ENCODE measurements at regions not wholly inside any gene's neighbourhood (a gene's known extent, or its start where the extent isn't known, plus 50 kb on each side); places are given as distances from the start of the nearest gene placed in this dataset.

- BruUV-seq (replicated peaks) = no TSS peak
- H2AFZ ChIP-seq (ENCODE audit: low read depth, low read length) = no peak overlapping the region
- no peaks in the 10 kb centered on the region; the same call in 1 of the 2 replicates for H3K9me3 ChIP-seq (replicated peaks; ENCODE audit: control insufficient read depth, insufficient read depth, low read depth, low read length)
- no peaks in the 10 kb centered on the region for H3K9me1 ChIP-seq (ENCODE audit: control insufficient read depth, insufficient read depth, low read length)
- H3K79me2 ChIP-seq (ENCODE audit: control insufficient read depth, insufficient read depth, low read length) = no peaks in the 10 kb centered on the region
- H3K4me2 ChIP-seq (ENCODE audit: insufficient read depth, low read length) = no peak overlapping the region
- POLR2A ChIA-PET = no interaction called here
- TF ChIP-seq RBM39 (optimal IDR thresholded peaks at IDR 0.05; ENCODE audit: low read depth, low read length) (no peak), RNF2 (IDR thresholded peaks at IDR 0.05) (no peak), SMAD4 (CRISPR knock-in tag; conservative IDR thresholded peaks at IDR 0.05) (no peak), ZC3H11A (IDR thresholded peaks at IDR 0.05; ENCODE audit: low read depth, low read length) (no peak), ZNF384 (IDR thresholded peaks at IDR 0.05; ENCODE audit: low read depth, low read length) (no peak), ARID3B (CRISPR knock-in tag; IDR thresholded peaks at IDR 0.05; ENCODE audit: borderline replicate concordance) (no peak), MCM3 (IDR thresholded peaks at IDR 0.05) (no peak), MAFF (IDR thresholded peaks at IDR 0.05; ENCODE audit: low read length) (no peak), MBD1 (CRISPR knock-in tag; IDR thresholded peaks at IDR 0.05) (no peak)
- 0% methylated on average over 1 of the region's 1 CpG for WGBS (ENCODE audit: insufficient coverage, low coverage, missing lambda C conversion rate)
- H3K4me1 ChIP-seq (replicated peaks in 1 of 2; ENCODE audit: control insufficient read depth in 2 of 2, insufficient read depth in 2 of 2, low read length in 2 of 2) = no peaks in the 10 kb centered on the region
- ATAC-seq = no peak
- H3K27me3 ChIP-seq (ENCODE audit: control insufficient read depth in 2 of 2, insufficient read depth in 2 of 2, low read length in 2 of 2) = no peaks in the 10 kb centered on the region
- no peaks in the 10 kb centered on the region for H3K36me3 ChIP-seq (ENCODE audit: control insufficient read depth, insufficient read depth, low read length)
- in situ Hi-C loops (cut with MboI) (no loop called here), intact Hi-C loops (cut with micrococcal nuclease) (no loop called here)
- H4K20me1 ChIP-seq (replicated peaks; ENCODE audit: control insufficient read depth, insufficient read depth, low read length) = no peaks in the 10 kb centered on the region
- no peak overlapping the region for H3K4me3 ChIP-seq
- H3K9ac ChIP-seq (ENCODE audit: insufficient read depth in 1 of 2, low read depth in 2 of 2, low read length in 2 of 2) = no peak overlapping the region
- no peak for DNase-seq (ENCODE audit: extremely low read depth in 1 of 4, low spot score in 3 of 4)
- no peak overlapping the region for H3K27ac ChIP-seq (ENCODE audit: extremely low read depth, low read depth, low read length)
- FAIRE-seq = no peak
- CTCF ChIA-PET (ENCODE audit: low intra/inter-chr PET ratio) = no interaction called here
Observed at GRCh38 chr5:33043343-33043997, 332.3 kb downstream of the NPR3 start.
